MM.1S (cell line): ENCODE measurements at regions not wholly inside any gene's neighbourhood (a gene's known extent, or its start where the extent isn't known, plus 50 kb on each side); places are given as distances from the start of the nearest gene placed in this dataset.

Experiments
- CTCF ChIP-seq: fragments of 300-600 bp; sonication (generic); IDR thresholded peaks from 2 replicates; pipeline ENCODE4 v1.5.1; 2016; ENCODE audit warnings: antibody characterized with exemption, low read length, mixed read lengths
- EZH2 ChIP-seq: fragments of 300-600 bp; sonication (generic); optimal IDR thresholded peaks from 2 replicates; pipeline ENCODE3; 2017; ENCODE audit warnings: low read depth, mild to moderate bottlenecking, antibody characterized with exemption, low read length, mixed read lengths

DNA sequence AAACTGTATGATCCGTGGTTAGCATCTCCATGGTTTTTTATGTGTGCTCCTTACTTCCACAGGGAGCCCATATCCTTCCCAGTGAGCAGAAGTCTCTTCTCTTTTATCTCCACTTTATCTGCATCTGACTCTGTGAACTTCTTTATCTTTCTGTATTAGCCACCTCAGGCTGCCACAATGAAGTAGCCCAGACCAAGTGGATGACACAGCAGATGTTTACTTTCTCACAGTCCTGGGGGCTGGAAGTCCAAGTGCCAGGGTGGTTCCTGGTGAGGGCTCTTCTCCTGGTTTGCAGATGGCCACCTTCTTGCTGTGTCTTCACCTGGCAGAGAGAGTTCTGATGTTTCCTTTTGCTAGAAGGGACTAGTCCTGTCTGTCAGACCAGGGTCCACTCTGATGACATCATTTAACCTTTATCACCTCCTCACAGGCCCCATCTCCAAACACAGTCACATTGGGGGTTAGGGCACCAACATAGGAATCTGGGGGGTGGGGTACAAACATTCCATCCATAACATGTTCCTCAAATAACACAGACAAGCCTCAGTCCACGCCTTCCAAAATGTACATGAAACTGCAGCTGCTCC, 108.5 kb upstream of the RNF32 start:
- no peak for TF ChIP-seq EZH2
- no peak for TF ChIP-seq CTCF
